Keratinocyte (primary cell): ENCODE measurements at regions not wholly inside any gene's neighbourhood (a gene's known extent, or its start where the extent isn't known, plus 50 kb on each side); places are given as distances from the start of the nearest gene placed in this dataset.

ENCODE experiments used
- EZH2 ChIP-seq: IDR thresholded peaks from one replicate; pipeline ENCODE4 v1.6.1; 2012; ENCODE audit warnings: inconsistent platforms, mild to moderate bottlenecking, low read length, moderate library complexity
- TF ChIP-seq, protein P1 (sequence below), 3 experiments: IDR thresholded peaks in 1 of 3; conservative IDR thresholded peaks in 1 of 3; optimal IDR thresholded peaks in 1 of 3; 2 replicates in 2 of 3; 3 replicates in 1 of 3; pipeline versions ENCODE3 to v1.5.1; 2011; ENCODE audit warnings: low read length in 3 of 3, mild to moderate bottlenecking in 3 of 3, moderate library complexity in 2 of 3, control low read depth in 1 of 3, inconsistent platforms in 1 of 3; ENCODE audit not compliant: insufficient read depth in 2 of 3; ENCODE audit errors: extremely low read depth in 1 of 3

GRCh38 chr11:105220121-105220520, 80.6 kb upstream of the CARD18 start:
- TF ChIP-seq, protein P1, sequence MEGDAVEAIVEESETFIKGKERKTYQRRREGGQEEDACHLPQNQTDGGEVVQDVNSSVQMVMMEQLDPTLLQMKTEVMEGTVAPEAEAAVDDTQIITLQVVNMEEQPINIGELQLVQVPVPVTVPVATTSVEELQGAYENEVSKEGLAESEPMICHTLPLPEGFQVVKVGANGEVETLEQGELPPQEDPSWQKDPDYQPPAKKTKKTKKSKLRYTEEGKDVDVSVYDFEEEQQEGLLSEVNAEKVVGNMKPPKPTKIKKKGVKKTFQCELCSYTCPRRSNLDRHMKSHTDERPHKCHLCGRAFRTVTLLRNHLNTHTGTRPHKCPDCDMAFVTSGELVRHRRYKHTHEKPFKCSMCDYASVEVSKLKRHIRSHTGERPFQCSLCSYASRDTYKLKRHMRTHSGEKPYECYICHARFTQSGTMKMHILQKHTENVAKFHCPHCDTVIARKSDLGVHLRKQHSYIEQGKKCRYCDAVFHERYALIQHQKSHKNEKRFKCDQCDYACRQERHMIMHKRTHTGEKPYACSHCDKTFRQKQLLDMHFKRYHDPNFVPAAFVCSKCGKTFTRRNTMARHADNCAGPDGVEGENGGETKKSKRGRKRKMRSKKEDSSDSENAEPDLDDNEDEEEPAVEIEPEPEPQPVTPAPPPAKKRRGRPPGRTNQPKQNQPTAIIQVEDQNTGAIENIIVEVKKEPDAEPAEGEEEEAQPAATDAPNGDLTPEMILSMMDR (optimal IDR thresholded peaks at IDR 0.05 in 1 of 3, IDR thresholded peaks at IDR 0.05 in 1 of 3, conservative IDR thresholded peaks at IDR 0.05 in 1 of 3; ENCODE audit: extremely low read depth in 1 of 3, insufficient read depth in 2 of 3, low read length in 3 of 3), result no peak
- TF ChIP-seq EZH2, result no peak
